HG03066 (cell line): ENCODE measurements at regions not wholly inside any gene's neighbourhood (a gene's known extent, or its start where the extent isn't known, plus 50 kb on each side); places are given as distances from the start of the nearest gene placed in this dataset.

Experiments used
- ATAC-seq: cut with Tn5 transposase; IDR thresholded peaks from one replicate; pipeline ENCODE4 v1.9.1; 2021; ENCODE audit warnings: low read depth; ENCODE audit not compliant: unreplicated experiment

GRCh38 chr7:25391295-25391861 is 163.1 kb upstream of the NPVF start:
- no peak for ATAC-seq

- ATAC-seq = no peak
Measured at GRCh38 chr7:25391961-25392587, 163.8 kb upstream of the NPVF start.

- no peak for ATAC-seq
Measured at GRCh38 chr7:25392588-25393338, 164.5 kb upstream of the NPVF start.

GRCh38 chr7:25395976-25396375 is 167.7 kb upstream of the NPVF start:
- no peak for ATAC-seq

- no peak for ATAC-seq
Measured at GRCh38 chr7:25396668-25397067, 168.4 kb upstream of the NPVF start.

GRCh38 chr7:25398418-25398817 is 170.1 kb upstream of the NPVF start:
- no peak for ATAC-seq

- no peak for ATAC-seq
Measured at GRCh38 chr7:25399000-25399750, 170.9 kb upstream of the NPVF start.

- ATAC-seq = no peak
Measured at GRCh38 chr7:25402532-25402931, 174.2 kb upstream of the NPVF start.

GRCh38 chr7:25405736-25406135 is 177.4 kb upstream of the NPVF start:
- ATAC-seq = no peak

GRCh38 chr7:25407053-25407452 is 178.8 kb upstream of the NPVF start:
- no peak for ATAC-seq

- no peak for ATAC-seq
Measured at GRCh38 chr7:25408012-25408687, 179.9 kb upstream of the NPVF start.

- no peak for ATAC-seq
Measured at GRCh38 chr7:25408876-25409275, 180.6 kb upstream of the NPVF start.

GRCh38 chr7:25409897-25410636 is 181.8 kb upstream of the NPVF start:
- no peak for ATAC-seq

GRCh38 chr7:25420771-25421170 is 192.5 kb upstream of the NPVF start:
- no peak for ATAC-seq

- ATAC-seq = no peak
Measured at GRCh38 chr7:25424113-25424512, 195.8 kb upstream of the NPVF start.

- ATAC-seq = no peak
Measured at GRCh38 chr7:25424855-25425254, 196.6 kb upstream of the NPVF start.

- ATAC-seq = no peak
Measured at GRCh38 chr7:25427721-25428120, 199.4 kb upstream of the NPVF start.

- no peak for ATAC-seq
Measured at GRCh38 chr7:25429731-25430130, 201.4 kb upstream of the NPVF start.

GRCh38 chr7:25430200-25430931 is 202.1 kb upstream of the NPVF start:
- ATAC-seq = no peak
